ENCODE measurements at regions not wholly inside any gene's neighbourhood (a gene's known extent, or its start where the extent isn't known, plus 50 kb on each side); places are given as distances from the start of the nearest gene placed in this dataset.

DNA sequence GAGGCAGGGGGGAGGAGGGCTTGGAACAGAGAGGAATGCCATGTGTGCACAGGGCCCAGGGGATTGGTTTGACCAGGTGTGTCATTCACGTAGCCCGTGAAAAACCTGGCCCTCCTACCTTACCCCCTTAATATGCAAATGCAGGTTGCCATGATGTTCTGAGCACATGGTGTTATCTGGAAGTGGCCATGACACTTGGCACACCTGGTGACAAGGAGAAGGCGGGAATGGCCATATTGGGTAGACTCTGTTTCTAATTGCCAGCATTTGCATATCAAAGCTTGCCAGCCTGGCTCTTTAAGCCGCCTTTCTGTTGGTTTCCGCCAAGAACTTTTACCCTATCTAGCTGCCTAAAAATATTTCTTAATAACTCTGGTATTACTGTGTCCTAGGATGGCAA lies 202.1 kb upstream of the DPH6 start:
- TF ChIP-seq, protein P1, sequence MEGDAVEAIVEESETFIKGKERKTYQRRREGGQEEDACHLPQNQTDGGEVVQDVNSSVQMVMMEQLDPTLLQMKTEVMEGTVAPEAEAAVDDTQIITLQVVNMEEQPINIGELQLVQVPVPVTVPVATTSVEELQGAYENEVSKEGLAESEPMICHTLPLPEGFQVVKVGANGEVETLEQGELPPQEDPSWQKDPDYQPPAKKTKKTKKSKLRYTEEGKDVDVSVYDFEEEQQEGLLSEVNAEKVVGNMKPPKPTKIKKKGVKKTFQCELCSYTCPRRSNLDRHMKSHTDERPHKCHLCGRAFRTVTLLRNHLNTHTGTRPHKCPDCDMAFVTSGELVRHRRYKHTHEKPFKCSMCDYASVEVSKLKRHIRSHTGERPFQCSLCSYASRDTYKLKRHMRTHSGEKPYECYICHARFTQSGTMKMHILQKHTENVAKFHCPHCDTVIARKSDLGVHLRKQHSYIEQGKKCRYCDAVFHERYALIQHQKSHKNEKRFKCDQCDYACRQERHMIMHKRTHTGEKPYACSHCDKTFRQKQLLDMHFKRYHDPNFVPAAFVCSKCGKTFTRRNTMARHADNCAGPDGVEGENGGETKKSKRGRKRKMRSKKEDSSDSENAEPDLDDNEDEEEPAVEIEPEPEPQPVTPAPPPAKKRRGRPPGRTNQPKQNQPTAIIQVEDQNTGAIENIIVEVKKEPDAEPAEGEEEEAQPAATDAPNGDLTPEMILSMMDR (conservative IDR thresholded peaks at IDR 0.05), result no peak
- TF ChIP-seq EZH2 (IDR thresholded peaks at IDR 0.05; ENCODE audit: low read depth), result no peak

Measured in PC-9 (cell line).